Ammon's horn (tissue), 1 donor: ENCODE measurements at regions not wholly inside any gene's neighbourhood (a gene's known extent, or its start where the extent isn't known, plus 50 kb on each side); places are given as distances from the start of the nearest gene placed in this dataset.
"Not testable (repeated sequence)": the region's sequence is repeated elsewhere in the genome, so short reads cannot be mapped to it uniquely, and the experiment has no call there.

ENCODE experiments used
- DNase-seq: peaks from one replicate; pipeline ENCODE4 v3.0.0-alpha.2; 2016; ENCODE audit warnings: low spot score

DNA sequence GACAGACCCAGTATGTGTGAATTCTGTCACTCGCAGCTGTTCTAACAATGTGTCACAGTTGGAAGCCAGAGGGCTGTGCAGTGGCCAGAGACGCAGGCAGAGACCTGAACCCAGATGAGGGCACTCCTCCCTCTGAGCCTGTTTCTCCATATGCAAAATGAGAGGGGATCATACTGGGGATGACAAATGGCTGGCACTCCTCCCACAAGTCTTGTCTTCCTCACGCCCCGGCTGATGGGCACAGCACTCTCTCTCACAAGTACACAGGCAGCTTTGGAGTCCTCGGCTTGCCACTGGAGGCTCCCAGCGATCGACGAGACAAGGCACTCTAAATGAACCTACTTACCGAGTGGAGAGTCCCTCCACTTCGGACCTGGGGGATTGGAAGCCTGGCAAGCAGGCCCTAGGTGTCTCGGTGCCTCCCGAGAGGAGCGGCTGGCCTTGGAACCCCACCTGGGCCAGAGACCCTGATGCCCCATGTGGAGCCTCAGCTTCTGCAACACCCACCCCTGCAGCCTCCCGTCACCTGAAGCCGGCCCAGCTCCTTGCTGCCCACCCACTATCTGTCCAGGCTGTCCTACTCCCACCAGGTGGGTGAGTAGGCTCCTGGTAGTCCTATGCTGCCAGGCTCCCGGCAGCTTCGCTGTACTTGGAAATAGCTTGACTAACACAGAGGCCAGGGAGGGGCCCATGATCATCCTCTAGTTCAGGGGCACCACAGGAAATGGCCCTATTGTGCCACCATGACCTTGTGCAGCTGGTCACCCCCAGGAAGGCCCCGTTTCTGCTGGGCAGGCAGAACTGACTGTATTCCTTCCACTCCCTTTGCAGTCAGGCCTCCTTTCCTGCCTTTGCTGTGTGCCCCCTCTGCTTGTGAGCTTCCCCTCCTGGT, 65.0 kb upstream of the IQSEC1 start:
- no peak for DNase-seq

- DNase-seq = not testable (repeated sequence)
Measured at GRCh38 chr3:13136848-13137247, 63.6 kb upstream of the IQSEC1 start.

GRCh38 chr3:13136426-13136825, 63.2 kb upstream of the IQSEC1 start:
- DNase-seq = no peak

- DNase-seq = no peak
Measured at GRCh38 chr3:13135811-13136321, 62.6 kb upstream of the IQSEC1 start.

DNA sequence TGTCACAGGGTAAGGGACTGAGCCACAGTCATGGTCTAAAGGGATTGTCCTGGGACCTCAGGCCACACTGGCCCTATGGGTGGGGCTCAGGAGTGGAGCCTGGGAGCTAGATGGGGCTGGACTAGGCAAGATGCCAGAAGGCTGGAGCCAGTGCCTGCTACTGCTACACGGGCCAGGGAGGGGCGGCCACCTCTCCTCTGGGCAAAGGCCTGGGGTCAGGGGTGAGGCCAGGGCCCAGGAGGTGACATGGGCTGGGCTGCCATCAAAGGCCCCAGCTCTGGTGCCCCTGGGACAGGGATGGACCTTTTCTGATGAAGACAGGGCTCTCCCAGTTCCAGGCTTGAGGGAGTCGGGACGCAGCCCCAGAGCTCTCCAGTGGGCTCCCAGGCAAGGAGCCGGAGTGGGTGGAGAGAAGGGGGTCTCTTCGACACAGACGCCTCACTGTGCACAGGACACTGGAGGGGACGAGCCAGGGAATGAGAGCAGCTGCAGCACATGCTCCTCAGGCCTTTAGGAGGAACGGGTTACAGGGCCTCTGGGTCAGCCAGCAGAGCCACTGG, 62.1 kb upstream of the IQSEC1 start:
- no peak for DNase-seq

GRCh38 chr3:13134879-13135206, 61.6 kb upstream of the IQSEC1 start:
- no peak for DNase-seq

GRCh38 chr3:13134166-13134878, 61.1 kb upstream of the IQSEC1 start:
- DNase-seq = no peak

DNA sequence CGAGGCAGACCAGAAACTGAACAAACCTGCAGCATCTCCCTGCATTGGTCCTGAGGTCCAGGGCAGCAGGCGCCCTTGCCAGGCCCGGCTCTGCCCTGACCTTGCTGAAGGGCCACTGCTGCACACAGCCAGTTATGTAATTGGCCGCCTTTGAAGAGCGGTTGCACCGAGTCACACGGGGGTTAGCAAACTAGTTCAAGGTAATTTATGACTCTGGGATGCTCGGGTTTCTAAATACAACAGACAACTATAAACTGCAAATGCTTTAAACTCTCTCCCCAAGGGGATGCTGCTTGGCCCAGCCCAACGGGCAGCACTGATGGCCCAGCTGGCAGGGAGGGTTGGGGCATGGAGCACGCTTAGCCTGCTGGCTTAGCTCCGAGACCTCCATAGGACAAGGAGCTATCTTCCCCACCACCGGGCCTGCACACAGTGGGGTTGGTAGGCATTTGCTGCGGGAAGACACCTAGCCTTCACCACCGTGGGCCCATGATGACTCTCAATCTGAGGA, 60.3 kb upstream of the IQSEC1 start:
- no peak for DNase-seq

- no peak for DNase-seq
Measured at GRCh38 chr3:13132731-13133410, 59.6 kb upstream of the IQSEC1 start.

- no peak for DNase-seq
Measured at GRCh38 chr3:13132281-13132680, 59.1 kb upstream of the IQSEC1 start.

DNA sequence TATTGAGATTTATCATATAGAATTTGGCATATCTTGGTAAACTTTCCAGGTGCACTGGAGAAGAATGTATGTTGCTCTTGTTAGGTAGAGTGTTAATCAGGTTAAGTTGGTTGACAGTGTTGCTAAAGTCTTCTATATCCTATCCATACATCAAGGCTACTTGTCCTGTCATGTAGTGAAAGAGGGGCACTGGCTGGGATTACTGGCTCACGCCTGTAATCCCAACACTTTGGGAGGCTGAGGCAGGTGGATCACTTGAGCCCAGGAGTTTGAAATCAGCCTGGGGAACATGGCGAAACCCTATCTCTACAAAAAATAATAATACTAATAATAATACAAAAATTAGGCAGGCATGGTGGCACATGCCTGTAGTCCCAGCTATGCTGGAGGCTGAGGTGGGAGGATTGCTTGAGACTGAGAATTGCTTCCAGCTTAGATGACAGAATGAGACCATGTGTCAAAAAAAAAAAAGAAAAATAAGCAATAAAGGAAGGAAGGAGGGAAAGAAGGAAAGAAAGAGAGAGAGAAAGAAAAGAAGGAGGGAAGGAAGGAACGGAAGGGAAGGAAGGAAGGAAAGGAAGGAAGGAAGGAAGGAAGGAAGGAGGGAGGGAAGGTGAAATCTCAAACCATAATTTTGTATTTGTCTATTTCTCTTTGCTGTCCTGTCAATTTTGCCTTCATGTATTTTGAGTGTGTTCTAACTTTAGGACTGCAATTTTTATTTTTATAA, 57.4 kb upstream of the IQSEC1 start:
- no peak for DNase-seq

- no peak for DNase-seq
Measured at GRCh38 chr3:13125092-13126015, 52.1 kb upstream of the IQSEC1 start.

DNA sequence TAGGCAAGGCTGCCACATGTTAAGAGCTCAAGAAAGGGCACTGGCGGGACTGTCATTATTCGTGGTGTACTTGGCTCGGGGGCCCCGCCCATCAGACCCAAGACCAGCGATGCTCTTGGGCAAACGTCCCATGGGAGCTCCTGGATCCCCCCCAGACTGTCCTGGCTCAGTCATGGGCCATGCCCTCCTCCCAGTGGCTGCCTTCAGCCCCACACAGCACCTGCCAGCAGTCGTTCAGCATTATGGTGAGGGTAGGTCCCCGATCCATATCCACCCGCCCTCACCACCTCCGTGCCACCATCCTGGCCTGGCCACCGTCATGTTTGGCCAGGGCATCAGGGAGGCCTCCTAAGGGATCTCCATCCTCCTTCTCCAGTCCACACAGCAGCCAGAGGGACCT, 51.4 kb upstream of the IQSEC1 start:
- DNase-seq = no peak

- DNase-seq = no peak
Measured at GRCh38 chr3:13123765-13124164, 50.5 kb upstream of the IQSEC1 start.

- DNase-seq = no peak
Measured at GRCh38 chr3:13123013-13123654, 49.9 kb upstream of the IQSEC1 start.
